Liver (tissue), 8 donors: ENCODE measurements at regions not wholly inside any gene's neighbourhood (a gene's known extent, or its start where the extent isn't known, plus 50 kb on each side); places are given as distances from the start of the nearest gene placed in this dataset.
A peak's percentile ranks its signal among the peaks of the same experiment; 100 is the strongest.

Experiments
- DNase-seq: peaks from one replicate; pipeline ENCODE4 v3.0.0-alpha.2; 2017; ENCODE audit warnings: low spot score
- H3K27ac ChIP-seq, 2 donors: one replicate each; pipeline ENCODE4 v1.7.0; 2013; ENCODE audit warnings: inconsistent platforms in 2 of 2, low read length in 2 of 2, control low read depth in 1 of 2, low read depth in 1 of 2, mild to moderate bottlenecking in 1 of 2
- H3K27me3 ChIP-seq, 4 donors: one replicate each; pipeline versions ENCODE4 v1.6.1 to v1.7.0; 2013; ENCODE audit warnings: low read length in 3 of 4, inconsistent platforms in 1 of 4, mild to moderate bottlenecking in 1 of 4, moderate library complexity in 1 of 4; ENCODE audit not compliant: control insufficient read depth in 4 of 4, insufficient read depth in 4 of 4
- H3K36me3 ChIP-seq, 4 donors: one replicate each; pipeline versions ENCODE4 v1.6.1 to v1.7.0; 2013; ENCODE audit warnings: low read length in 3 of 4, mild to moderate bottlenecking in 3 of 4, low read depth in 1 of 4, moderate library complexity in 1 of 4; ENCODE audit not compliant: control insufficient read depth in 4 of 4, insufficient read depth in 3 of 4
- H3K4me1 ChIP-seq, 4 donors: one replicate each; pipeline versions ENCODE4 v1.6.1 to v1.7.0; 2013; ENCODE audit warnings: low read length in 3 of 4, mild to moderate bottlenecking in 3 of 4, moderate library complexity in 1 of 4; ENCODE audit not compliant: control insufficient read depth in 4 of 4, insufficient read depth in 4 of 4
- H3K4me3 ChIP-seq, 3 donors: one replicate each; pipeline versions ENCODE4 v1.6.1 to v1.7.0; 2013; ENCODE audit warnings: low read length in 3 of 3, control low read depth in 1 of 3, low read depth in 1 of 3, mild to moderate bottlenecking in 1 of 3
- H3K9ac ChIP-seq, 2 donors: one replicate each; pipeline ENCODE4 v1.7.0; 2013; ENCODE audit warnings: low read length in 2 of 2, mild to moderate bottlenecking in 2 of 2, moderate library complexity in 2 of 2, control low read depth in 1 of 2, low read depth in 1 of 2
- H3K9me3 ChIP-seq, 4 donors: one replicate each; pipeline versions ENCODE4 v1.6.1 to v1.7.0; 2013; ENCODE audit warnings: low read length in 3 of 4; ENCODE audit not compliant: control insufficient read depth in 4 of 4
- EGR1 ChIP-seq, 2 donors: IDR thresholded peaks; 2 replicates each; pipeline ENCODE4 v1.6.1; 2016 to 2018; ENCODE audit warnings: antibody characterized with exemption in 2 of 2, low read depth in 2 of 2
- FOXA1 ChIP-seq: IDR thresholded peaks from 2 replicates; pipeline ENCODE4 v1.6.1; 2016; ENCODE audit warnings: antibody characterized with exemption
- GABPA ChIP-seq, 2 donors: IDR thresholded peaks in 1 of 2; conservative IDR thresholded peaks in 1 of 2; 2 replicates each; pipeline ENCODE4 v1.6.1; 2016; ENCODE audit warnings: antibody characterized with exemption in 2 of 2, mild to moderate bottlenecking in 1 of 2, moderate library complexity in 1 of 2
- HNF4A ChIP-seq, 2 donors: conservative IDR thresholded peaks; 2 replicates each; pipeline ENCODE4 v1.6.1; 2016; ENCODE audit warnings: antibody characterized with exemption in 2 of 2, mild to moderate bottlenecking in 2 of 2
- HNF4G ChIP-seq: IDR thresholded peaks from 2 replicates; pipeline ENCODE4 v1.6.1; 2016; ENCODE audit warnings: antibody characterized with exemption
- JUND ChIP-seq, 2 donors: IDR thresholded peaks; 2 replicates each; pipeline ENCODE4 v1.6.1; 2016; ENCODE audit warnings: antibody characterized with exemption in 2 of 2
- NR2F2 ChIP-seq: IDR thresholded peaks from 2 replicates; pipeline ENCODE4 v1.6.1; 2016; ENCODE audit warnings: antibody characterized with exemption
- RAD21 ChIP-seq, 2 donors: IDR thresholded peaks; 2 replicates each; pipeline ENCODE4 v1.6.1; 2016; ENCODE audit warnings: antibody characterized with exemption in 2 of 2, mild to moderate bottlenecking in 2 of 2
- RXRA ChIP-seq, 2 donors: IDR thresholded peaks; 2 replicates each; pipeline ENCODE4 v1.6.1; 2017 to 2018; ENCODE audit warnings: antibody characterized with exemption in 2 of 2, mild to moderate bottlenecking in 1 of 2
- SP1 ChIP-seq: IDR thresholded peaks from 2 replicates; pipeline ENCODE4 v1.6.1; 2018; ENCODE audit warnings: antibody characterized with exemption, mild to moderate bottlenecking
- TAF1 ChIP-seq: conservative IDR thresholded peaks from 2 replicates; pipeline ENCODE4 v1.6.1; 2016; ENCODE audit warnings: antibody characterized with exemption, mild to moderate bottlenecking
- YY1 ChIP-seq: IDR thresholded peaks from 2 replicates; pipeline ENCODE4 v1.6.1; 2016; ENCODE audit warnings: antibody characterized with exemption, mild to moderate bottlenecking
- WGBS: extraction: QIAGEN DNeasy Blood & Tissue Kit; methylation state at CpG from one replicate; pipeline ENCODE4 v1.1.7; 2013; 5-methylcytosine and 5-hydroxymethylcytosine counted together
- TF ChIP-seq, protein P1 (sequence below): fragments of 150-350 bp; IDR thresholded peaks from 2 replicates; pipeline ENCODE4 v1.5.1; 2017; ENCODE audit warnings: improper control_type of control experiment, low read depth, low read length; ENCODE audit not compliant: missing input control
- TF ChIP-seq, protein P2 (sequence below): IDR thresholded peaks from 2 replicates; pipeline ENCODE4 v1.6.1; 2016; ENCODE audit warnings: antibody characterized with exemption
- TF ChIP-seq, protein P3 (sequence below): IDR thresholded peaks from 2 replicates; pipeline ENCODE4 v1.6.1; 2016; ENCODE audit warnings: antibody characterized with exemption
- TF ChIP-seq, protein P4 (sequence below): IDR thresholded peaks from 2 replicates; pipeline ENCODE4 v1.6.1; 2016; ENCODE audit warnings: antibody characterized with exemption
- TF ChIP-seq, protein P5 (sequence below): IDR thresholded peaks from 2 replicates; pipeline ENCODE4 v1.6.1; 2016; ENCODE audit warnings: antibody characterized with exemption, mild to moderate bottlenecking
- donor health status: healthy.
- donor health status: healthy.
- donor health status: healthy.
- donor health status: healthy.
- donor health status: healthy.

DNA sequence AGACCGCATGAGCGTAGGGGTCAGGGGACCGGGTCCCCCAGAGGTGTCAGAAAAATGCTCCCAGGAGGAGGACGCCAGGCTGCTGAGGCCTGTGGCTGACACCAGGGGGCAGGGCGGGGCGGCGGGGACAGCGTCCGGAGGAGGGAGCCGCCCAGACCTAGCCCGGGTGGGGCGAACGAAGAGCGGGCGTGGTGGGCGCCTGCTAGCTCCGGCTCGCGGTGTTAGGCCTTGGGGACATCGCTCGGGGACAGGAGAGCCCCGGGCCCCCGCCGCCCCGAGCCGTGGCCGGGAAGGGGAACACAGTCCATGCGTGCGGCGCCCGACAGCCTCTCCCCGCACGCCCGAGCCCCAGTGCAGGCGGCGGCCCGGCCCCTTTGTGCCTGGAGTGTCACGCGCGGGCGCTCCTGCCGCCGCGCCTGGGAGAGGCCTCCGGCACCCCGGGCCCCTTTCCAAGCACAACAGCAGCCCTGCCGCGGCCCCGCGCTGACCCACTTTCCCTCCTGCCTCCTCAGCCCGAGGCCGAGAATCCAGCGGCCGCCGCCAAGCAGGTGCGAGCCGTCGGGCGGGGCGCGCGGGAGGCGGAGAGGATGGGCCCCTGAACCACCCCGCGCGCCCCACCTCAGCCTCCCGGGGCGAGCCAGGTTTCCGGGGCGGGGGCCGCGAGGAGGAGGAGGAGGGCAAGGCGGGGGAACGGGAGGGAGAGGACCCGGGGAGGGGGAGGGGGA lies 111.0 kb upstream of the KLF13 start:
- H3K9me3 ChIP-seq: no peaks in the 10 kb centered on the region
- no peak for TF ChIP-seq JUND (IDR thresholded peaks at IDR 0.05)
- TF ChIP-seq TAF1: no peak
- TF ChIP-seq, protein P1, sequence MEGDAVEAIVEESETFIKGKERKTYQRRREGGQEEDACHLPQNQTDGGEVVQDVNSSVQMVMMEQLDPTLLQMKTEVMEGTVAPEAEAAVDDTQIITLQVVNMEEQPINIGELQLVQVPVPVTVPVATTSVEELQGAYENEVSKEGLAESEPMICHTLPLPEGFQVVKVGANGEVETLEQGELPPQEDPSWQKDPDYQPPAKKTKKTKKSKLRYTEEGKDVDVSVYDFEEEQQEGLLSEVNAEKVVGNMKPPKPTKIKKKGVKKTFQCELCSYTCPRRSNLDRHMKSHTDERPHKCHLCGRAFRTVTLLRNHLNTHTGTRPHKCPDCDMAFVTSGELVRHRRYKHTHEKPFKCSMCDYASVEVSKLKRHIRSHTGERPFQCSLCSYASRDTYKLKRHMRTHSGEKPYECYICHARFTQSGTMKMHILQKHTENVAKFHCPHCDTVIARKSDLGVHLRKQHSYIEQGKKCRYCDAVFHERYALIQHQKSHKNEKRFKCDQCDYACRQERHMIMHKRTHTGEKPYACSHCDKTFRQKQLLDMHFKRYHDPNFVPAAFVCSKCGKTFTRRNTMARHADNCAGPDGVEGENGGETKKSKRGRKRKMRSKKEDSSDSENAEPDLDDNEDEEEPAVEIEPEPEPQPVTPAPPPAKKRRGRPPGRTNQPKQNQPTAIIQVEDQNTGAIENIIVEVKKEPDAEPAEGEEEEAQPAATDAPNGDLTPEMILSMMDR: peak; percentile 86
- TF ChIP-seq RAD21 (IDR thresholded peaks at IDR 0.05): peak; percentile 73 to 88
- TF ChIP-seq SP1: peak; percentile 3
- TF ChIP-seq, protein P2, sequence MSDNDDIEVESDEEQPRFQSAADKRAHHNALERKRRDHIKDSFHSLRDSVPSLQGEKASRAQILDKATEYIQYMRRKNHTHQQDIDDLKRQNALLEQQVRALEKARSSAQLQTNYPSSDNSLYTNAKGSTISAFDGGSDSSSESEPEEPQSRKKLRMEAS: no peak
- TF ChIP-seq, protein P3, sequence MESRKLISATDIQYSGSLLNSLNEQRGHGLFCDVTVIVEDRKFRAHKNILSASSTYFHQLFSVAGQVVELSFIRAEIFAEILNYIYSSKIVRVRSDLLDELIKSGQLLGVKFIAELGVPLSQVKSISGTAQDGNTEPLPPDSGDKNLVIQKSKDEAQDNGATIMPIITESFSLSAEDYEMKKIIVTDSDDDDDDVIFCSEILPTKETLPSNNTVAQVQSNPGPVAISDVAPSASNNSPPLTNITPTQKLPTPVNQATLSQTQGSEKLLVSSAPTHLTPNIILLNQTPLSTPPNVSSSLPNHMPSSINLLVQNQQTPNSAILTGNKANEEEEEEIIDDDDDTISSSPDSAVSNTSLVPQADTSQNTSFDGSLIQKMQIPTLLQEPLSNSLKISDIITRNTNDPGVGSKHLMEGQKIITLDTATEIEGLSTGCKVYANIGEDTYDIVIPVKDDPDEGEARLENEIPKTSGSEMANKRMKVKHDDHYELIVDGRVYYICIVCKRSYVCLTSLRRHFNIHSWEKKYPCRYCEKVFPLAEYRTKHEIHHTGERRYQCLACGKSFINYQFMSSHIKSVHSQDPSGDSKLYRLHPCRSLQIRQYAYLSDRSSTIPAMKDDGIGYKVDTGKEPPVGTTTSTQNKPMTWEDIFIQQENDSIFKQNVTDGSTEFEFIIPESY: no peak
- no peak for TF ChIP-seq HNF4G
- TF ChIP-seq FOXA1: no peak
- 1% methylated on average over 75 of the region's 75 CpGs for WGBS

DNA sequence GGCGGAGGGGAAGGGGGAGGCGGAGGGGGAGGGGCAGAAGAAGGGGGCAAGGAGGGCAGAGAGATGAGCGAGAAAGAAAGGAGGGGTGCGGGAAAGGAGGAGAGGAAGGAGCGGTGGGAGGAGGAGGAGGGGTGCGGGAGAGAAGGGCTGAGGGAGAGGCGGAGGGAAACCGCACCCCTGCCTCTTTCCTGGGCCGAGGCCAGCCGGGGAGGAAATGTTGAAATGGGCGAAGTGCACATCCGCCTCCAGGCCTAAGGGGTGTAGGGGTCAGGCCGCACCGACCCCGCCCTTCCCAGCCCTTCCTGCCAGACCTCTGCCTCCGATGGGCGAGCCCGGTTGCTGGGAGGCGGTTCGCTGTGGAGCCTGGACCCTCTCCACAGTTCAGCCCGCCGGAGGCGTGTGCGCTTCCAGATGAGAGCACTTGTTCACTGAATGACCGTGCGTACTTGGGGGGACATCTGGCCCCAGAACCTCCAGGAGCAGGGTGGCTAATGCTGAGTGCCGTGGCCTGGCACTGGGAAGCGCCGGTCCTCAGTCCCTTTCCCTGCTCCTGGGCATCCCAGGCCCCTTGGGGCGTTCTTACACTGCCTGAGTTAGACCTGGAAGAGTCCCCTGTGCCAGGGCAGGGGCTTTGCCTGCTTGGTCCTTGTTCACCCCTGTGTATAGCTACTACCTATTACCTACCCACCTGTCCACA lies 110.3 kb upstream of the KLF13 start:
- H3K4me3 ChIP-seq: peak overlapping the region; percentile 44 to 64 (median 44)
- peak overlapping the region in 1 of 2 donors; percentile 20 for H3K9ac ChIP-seq
- peak overlapping the region; percentile 52 to 91 for H3K27ac ChIP-seq
- peak; percentile 91 for DNase-seq
- 5% methylated on average over 30 of the region's 30 CpGs for WGBS
- TF ChIP-seq SP1 (peak; percentile 80), TAF1 (peak; percentile 20), NR2F2 (peak; percentile 95), YY1 (peak; percentile 63), HNF4A (conservative IDR thresholded peaks at IDR 0.05) (peak; percentile 76 to 78), EGR1 (IDR thresholded peaks at IDR 0.05; ENCODE audit: low read depth in 2 of 2) (peak in 1 of 2 donors; percentile 67), HNF4G (peak; percentile 41), RXRA (IDR thresholded peaks at IDR 0.05) (peak; percentile 83), GABPA (IDR thresholded peaks at IDR 0.05 in 1 of 2, conservative IDR thresholded peaks at IDR 0.05 in 1 of 2) (peak; percentile 58 to 82), RAD21 (IDR thresholded peaks at IDR 0.05) (peak; percentile 55 to 71)
- TF ChIP-seq, protein P1: no peak
- TF ChIP-seq, protein P4, sequence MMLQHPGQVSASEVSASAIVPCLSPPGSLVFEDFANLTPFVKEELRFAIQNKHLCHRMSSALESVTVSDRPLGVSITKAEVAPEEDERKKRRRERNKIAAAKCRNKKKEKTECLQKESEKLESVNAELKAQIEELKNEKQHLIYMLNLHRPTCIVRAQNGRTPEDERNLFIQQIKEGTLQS: no peak
- TF ChIP-seq, protein P2: peak; percentile 92
- TF ChIP-seq, protein P5, sequence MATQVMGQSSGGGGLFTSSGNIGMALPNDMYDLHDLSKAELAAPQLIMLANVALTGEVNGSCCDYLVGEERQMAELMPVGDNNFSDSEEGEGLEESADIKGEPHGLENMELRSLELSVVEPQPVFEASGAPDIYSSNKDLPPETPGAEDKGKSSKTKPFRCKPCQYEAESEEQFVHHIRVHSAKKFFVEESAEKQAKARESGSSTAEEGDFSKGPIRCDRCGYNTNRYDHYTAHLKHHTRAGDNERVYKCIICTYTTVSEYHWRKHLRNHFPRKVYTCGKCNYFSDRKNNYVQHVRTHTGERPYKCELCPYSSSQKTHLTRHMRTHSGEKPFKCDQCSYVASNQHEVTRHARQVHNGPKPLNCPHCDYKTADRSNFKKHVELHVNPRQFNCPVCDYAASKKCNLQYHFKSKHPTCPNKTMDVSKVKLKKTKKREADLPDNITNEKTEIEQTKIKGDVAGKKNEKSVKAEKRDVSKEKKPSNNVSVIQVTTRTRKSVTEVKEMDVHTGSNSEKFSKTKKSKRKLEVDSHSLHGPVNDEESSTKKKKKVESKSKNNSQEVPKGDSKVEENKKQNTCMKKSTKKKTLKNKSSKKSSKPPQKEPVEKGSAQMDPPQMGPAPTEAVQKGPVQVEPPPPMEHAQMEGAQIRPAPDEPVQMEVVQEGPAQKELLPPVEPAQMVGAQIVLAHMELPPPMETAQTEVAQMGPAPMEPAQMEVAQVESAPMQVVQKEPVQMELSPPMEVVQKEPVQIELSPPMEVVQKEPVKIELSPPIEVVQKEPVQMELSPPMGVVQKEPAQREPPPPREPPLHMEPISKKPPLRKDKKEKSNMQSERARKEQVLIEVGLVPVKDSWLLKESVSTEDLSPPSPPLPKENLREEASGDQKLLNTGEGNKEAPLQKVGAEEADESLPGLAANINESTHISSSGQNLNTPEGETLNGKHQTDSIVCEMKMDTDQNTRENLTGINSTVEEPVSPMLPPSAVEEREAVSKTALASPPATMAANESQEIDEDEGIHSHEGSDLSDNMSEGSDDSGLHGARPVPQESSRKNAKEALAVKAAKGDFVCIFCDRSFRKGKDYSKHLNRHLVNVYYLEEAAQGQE: no peak
- H3K36me3 ChIP-seq: no peaks in the 10 kb centered on the region
- peaks cover 2 to 23% (median 20%) of the 10 kb centered on the region in 4 donors for H3K4me1 ChIP-seq
- H3K27me3 ChIP-seq: no peaks in the 10 kb centered on the region
- H3K9me3 ChIP-seq: no peaks in the 10 kb centered on the region

More for the DNA sequence above, 111.0 kb upstream of the KLF13 start:
- Histone ChIP-seq H3K27me3 (no peaks in the 10 kb centered on the region), H3K36me3 (no peaks in the 10 kb centered on the region), H3K9ac (peak overlapping the region; percentile 18 to 60), H3K4me3 (peak overlapping the region; percentile 56 to 64 (median 59)), H3K27ac (peak overlapping the region; percentile 90 to 91), H3K4me1 (peaks cover 2 to 23% (median 20%) of the 10 kb centered on the region in 4 donors)
- DNase-seq: peak; percentile 94
